SW 1271 (cell line): ENCODE measurements at regions not wholly inside any gene's neighbourhood (a gene's known extent, or its start where the extent isn't known, plus 50 kb on each side); places are given as distances from the start of the nearest gene placed in this dataset.

Experiments
- DNase-seq, 2 experiments: peaks; one replicate each; lab custom pipeline; 2025; lab: John Stamatoyannopoulos, UW

- no peak for DNase-seq
These were observed 332.9 kb upstream of the ARRDC4 start for GRCh38 chr15:97627634-97628033.

- DNase-seq = no peak
These were observed 314.7 kb upstream of the ARRDC4 start for GRCh38 chr15:97645758-97646157.

- DNase-seq = no peak
These were observed 311.8 kb upstream of the ARRDC4 start for GRCh38 chr15:97648728-97649127.

DNA sequence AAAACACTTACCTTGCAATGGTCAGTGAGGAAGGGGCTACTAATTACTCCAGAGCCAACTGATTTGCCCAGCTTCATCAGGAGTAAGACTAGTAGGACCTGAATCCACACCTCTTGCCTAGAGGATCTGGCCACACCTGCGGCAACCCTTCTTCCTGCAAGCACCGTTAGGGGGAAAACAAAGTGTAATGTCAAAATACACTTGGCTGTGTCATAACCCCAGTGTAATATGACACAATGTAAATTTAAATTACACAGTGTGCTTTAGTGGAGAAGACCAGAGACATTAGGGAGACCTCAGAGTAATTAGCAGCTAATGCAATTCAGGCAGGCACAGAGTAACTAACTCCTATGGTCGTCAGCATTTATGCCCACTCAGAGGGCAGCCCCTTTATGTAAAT lies 308.5 kb upstream of the ARRDC4 start:
- DNase-seq = no peak

GRCh38 chr15:97652700-97653167 lies 307.8 kb upstream of the ARRDC4 start:
- no peak for DNase-seq

DNA sequence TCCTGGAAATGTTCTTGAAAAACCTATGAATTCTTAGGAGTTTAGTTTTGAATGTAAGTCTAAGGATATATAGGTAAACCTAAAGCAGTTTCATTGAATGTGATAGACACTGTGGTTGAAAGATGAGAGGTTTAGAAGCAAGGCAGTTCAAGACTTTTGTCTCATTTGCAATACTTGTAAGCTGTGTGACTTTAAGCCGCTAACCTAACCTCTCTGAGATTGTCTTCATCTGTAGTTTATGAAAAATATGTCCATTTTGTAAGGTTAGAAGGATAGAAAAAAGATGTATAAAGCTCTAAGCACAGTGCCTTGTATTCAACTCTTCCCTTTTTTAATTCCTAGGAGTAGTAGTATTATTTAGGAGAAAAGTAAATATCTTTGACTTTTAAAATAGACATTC lies 306.6 kb upstream of the ARRDC4 start:
- DNase-seq = no peak

GRCh38 chr15:97654481-97655076 lies 305.9 kb upstream of the ARRDC4 start:
- DNase-seq = no peak

DNA sequence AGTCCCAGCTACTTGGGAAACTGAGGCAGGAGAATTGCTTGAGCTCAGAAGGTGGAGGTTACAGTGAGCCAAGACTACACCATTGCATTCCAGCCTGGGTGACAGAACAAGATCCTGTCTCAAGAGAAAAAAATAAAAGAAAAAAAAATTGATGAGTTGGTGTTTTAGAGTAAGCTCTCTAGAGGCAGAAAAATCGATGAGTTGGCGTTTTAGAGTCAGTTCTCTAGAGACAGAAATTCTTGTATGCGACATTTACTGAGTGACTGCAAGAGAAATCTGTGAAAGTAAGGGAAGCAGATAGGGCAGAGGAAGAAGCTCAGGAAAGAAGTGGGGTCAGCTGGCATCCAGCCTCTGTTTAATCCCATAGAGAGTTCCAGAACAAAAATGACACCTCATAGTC lies 298.7 kb upstream of the ARRDC4 start:
- no peak for DNase-seq

DNA sequence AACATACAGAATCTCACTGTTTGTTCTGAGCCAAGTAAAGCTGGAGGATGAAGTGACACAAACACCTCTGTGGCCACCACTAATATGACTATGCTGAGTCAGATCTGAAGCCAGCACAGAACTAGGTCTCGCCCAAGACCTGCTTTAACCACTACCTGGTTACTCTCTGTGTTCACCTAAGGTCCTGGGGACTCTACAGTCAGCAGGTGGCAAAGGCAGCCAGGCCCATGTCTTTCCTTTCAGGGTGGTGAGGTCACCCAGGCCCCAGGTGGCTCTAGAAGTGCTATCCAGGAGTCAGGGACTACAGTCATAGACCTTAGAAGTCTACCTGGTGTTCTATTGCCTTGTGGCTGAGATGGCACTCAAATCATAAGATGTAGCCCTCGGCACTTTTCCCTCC lies 287.9 kb upstream of the ARRDC4 start:
- DNase-seq = no peak

DNA sequence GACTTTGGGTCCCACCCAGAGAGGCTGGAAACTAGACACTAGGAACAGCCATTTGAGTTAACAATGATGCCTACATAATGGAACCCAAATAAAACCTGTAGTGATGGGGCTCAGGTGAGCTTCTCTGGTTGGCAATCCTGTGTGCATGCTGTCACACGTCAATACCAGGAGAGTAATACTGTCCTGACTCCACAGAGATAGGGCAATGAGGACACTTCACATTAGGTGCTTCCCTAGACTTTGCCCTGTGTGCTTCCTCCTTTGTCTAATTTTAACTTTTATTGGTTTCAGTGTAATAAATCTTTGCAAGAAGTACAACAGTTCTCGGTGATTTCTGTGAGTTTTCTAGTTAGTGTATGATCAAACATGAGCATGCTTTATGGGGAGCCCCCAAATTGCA lies 281.8 kb upstream of the ARRDC4 start:
- DNase-seq = no peak

GRCh38 chr15:97679106-97679688 lies 281.3 kb upstream of the ARRDC4 start:
- no peak for DNase-seq

DNA sequence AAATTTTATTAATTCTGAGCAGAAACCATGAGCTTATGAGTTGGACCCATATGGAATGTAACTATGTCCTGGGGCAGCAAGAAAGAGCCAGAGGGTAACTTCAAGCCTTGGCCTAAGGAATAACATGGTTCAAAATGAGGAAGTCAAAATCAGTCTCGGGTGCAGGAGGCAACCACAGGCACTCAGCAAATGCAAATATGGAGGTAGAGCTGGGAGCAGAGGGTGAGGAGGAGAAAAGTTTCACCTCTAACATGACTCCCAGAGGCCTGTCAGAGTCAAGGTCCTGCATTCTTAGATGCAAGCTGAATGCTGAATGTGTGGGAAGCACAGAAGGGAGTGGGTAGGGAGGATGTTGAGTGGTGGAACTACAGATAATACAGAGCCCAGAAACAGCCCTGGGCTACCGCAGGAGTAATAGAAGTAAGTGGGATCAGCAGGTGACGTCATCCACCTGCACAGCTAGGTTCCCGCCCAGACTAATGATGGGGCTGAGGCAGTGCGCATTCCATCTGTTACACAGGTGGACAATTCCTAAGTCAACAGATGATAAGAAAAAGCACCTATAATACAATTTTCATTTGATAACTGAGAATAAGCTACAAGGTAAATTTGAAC lies 279.8 kb upstream of the ARRDC4 start:
- no peak for DNase-seq

DNA sequence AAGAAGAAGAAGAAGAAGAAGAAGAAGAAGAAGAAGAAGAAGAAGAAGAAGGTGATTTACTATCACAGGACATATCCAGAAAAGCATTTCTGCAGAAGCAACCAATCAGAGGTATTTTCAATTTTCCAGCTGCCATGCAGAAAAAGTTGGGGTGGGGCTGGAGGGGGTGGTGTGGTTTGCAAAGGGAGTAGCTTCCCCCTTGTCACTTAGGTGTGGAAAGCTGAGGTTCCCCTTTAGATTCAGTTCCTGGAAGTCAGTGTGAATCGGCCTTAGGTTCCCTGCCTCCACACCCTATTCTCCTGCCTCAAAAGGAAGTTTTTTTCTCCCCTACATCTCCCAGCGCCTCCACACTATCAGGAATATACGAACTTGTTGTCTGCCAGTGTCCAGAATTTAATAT lies 276.7 kb upstream of the ARRDC4 start:
- no peak for DNase-seq

- DNase-seq = no peak
These were observed 276.3 kb upstream of the ARRDC4 start for GRCh38 chr15:97684249-97684648.

- no peak for DNase-seq
These were observed 274.2 kb upstream of the ARRDC4 start for GRCh38 chr15:97686324-97686723.

DNA sequence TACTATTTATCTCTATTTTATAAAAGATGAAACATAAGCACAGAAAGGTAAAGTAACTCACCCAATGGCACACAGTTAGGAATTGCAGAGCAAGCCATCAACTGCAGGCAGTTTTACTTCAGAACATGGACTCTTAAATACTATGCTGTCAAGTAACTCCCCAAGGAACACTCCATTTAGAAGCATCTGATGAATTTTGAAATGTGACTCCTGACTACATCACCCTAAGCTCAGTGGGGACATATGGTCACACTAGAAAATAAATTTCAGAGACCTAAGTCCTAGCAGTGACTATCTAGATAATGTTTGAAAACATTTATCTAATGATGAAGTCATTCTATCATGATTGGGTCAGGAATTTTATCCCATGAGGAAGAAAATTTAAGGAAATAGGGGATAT lies 272.8 kb upstream of the ARRDC4 start:
- no peak for DNase-seq

DNA sequence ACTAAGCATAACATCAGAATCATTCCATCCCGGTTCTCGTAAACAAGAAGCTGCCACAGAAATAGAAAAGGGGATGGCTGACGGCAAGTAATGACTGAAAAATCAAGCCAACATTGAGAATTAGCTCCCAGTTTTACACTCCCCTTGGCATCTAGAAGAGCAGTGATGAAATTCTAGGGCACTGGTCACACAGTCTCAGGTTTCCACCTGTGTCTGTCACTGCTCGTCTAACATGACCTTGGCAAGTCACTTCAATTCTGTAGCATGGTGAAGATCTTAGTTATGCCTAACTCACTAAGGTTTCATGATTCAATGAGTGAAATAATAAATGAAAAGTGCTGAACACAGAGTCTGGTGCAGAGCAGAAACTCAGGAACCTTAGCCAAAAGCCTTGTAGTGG lies 272.3 kb upstream of the ARRDC4 start:
- DNase-seq = no peak

GRCh38 chr15:97688886-97689285 lies 271.6 kb upstream of the ARRDC4 start:
- DNase-seq = no peak

- DNase-seq = no peak
These were observed 269.4 kb upstream of the ARRDC4 start for GRCh38 chr15:97691078-97691477.

- DNase-seq = no peak
These were observed 268.7 kb upstream of the ARRDC4 start for GRCh38 chr15:97691799-97692198.

DNA sequence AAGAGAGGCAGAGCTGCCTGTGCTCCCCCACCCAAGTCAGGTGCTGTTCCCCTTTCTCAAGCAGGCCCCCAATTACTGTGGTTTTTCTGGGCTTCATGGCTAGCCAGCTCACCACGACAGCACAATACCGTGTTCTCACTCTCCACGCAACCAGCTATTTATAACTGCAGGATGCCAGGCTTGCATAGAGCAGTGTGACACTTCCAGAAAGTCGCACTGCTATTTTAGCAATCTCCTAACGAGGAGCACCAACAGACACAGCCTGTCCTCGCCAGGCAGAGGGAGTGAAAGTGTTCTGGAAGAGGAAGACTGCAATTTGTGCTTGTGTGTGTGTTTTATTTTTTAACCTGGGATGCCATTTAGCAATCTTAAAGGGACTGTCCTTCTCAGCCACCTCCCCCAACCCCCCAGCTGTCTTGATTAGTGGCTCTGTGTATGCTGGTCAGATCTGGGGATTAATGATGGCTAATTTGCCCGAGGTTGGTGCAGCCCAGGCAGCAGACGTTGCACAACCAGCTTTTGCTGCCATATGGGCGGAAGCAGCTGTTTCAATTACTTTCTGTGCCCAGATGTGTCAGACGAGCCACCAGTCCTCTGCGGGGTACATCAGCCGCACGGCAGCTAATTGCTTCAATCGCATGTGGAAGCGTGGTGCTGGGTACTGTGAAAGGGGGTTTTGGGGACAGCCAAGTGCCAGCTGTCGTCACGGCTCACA lies 268.0 kb upstream of the ARRDC4 start:
- no peak for DNase-seq

GRCh38 chr15:97694456-97694855 lies 266.0 kb upstream of the ARRDC4 start:
- no peak for DNase-seq

GRCh38 chr15:97703400-97703799 lies 257.1 kb upstream of the ARRDC4 start:
- DNase-seq = no peak
